WI38 (cell line): ENCODE measurements at regions not wholly inside any gene's neighbourhood (a gene's known extent, or its start where the extent isn't known, plus 50 kb on each side); places are given as distances from the start of the nearest gene placed in this dataset.

Source experiments
- H3K4me3 ChIP-seq: 2 replicates; pipeline ENCODE4 v1.5.1; 2011; ENCODE audit warnings: low read depth, mild to moderate bottlenecking, control low read depth, low read length
- CTCF ChIP-seq: IDR thresholded peaks from 2 replicates; pipeline ENCODE4 v1.5.1; 2012; ENCODE audit warnings: low read depth, mild to moderate bottlenecking, control low read depth, low read length

DNA sequence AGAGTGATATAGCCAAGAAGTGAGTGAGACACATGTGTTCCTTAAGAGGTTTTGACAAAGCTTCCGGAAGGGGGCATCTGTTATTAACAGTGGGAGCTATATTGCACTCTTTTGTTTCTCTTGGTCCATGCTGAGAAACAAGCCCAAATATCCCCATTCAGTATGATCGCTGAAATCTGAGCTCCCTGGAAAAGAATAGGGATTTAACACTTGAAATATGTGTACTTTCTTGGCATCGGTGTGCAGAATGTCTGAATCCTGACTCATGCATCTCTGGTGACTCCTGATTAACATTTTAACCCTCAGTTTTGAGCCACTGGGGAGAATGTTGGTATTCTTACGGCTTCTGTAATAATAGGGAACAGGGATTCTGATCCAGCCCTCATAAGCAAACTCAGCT, 448.1 kb downstream of the TSN start:
- no peak overlapping the region for H3K4me3 ChIP-seq
- TF ChIP-seq CTCF = no peak

DNA sequence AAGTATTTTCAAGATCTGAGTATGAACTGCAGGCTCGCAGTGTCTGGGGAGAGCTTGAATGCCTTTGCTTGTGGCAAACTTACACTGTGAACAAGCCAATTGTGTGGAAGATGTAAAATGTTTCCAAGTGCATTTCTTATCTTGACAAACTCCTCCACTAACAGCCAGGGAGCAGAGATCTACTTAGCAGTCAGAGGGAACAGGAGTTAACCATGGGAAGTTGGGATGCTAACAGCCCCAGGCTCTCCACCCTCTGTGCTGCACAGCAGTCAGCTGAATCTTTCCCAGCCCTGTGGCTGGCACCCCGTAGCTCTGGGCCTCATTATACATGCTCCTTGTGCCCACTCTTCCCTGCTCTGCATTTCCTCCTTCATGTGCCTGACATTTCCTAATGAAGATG, 450.2 kb downstream of the TSN start:
- no peak overlapping the region for H3K4me3 ChIP-seq
- no peak for TF ChIP-seq CTCF

- no peak for TF ChIP-seq CTCF
- no peak overlapping the region for H3K4me3 ChIP-seq
These were observed 450.6 kb downstream of the TSN start for GRCh38 chr2:122206101-122206500.

DNA sequence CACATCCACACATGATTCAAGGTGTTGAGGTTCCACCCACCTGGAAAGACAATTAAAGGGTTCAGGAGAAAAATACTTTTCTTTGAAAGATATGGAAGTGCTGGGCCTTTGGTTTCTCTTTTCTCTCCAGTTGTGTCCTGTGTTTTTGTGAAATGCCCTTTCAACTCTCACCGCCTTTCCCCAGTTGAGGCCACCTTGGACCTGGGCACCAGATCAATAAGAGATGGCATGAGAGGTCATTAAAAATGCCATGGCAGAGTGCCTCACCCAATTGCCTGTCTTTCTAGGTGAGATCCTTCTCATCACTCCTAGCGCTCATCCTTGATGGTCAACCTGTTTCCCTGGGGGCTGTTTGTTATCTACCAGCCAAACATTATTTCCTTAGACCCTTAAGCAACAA, 453.9 kb downstream of the TSN start:
- TF ChIP-seq CTCF = no peak

DNA sequence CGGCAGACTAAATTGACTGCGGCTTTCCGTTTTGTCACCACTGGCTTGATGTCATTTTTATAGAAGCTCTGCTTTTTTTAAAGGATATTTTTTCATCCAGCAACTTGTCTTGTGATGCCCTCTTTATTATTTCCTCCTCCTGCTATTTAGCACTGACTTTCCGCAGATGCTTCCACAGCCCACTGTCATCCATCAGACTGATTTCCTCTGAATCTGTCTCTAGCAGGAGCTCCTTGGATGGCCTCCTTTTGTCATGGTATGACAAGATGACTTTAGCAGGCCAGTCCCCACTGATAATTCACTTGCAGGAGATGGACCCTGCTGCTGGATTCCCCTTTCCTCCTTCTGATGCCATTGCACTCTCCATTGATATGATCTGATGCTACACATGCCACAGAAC, 454.6 kb downstream of the TSN start:
- H3K4me3 ChIP-seq = no peak overlapping the region
- no peak for TF ChIP-seq CTCF

More for the DNA sequence above, 453.9 kb downstream of the TSN start:
- H3K4me3 ChIP-seq = no peak overlapping the region

- H3K4me3 ChIP-seq = no peak overlapping the region
- TF ChIP-seq CTCF = no peak
These were observed 455.7 kb downstream of the TSN start for GRCh38 chr2:122210898-122211856.

GRCh38 chr2:122213312-122213711, 457.9 kb downstream of the TSN start:
- TF ChIP-seq CTCF = no peak
- H3K4me3 ChIP-seq = no peak overlapping the region
